Effector CD4-positive, alpha-beta T cell (primary cell): ENCODE measurements at regions not wholly inside any gene's neighbourhood (a gene's known extent, or its start where the extent isn't known, plus 50 kb on each side); places are given as distances from the start of the nearest gene placed in this dataset.
"Not testable (repeated sequence)": the region's sequence is repeated elsewhere in the genome, so short reads cannot be mapped to it uniquely, and the experiment has no call there.

ENCODE experiments used
- DNase-seq: peaks from one replicate; pipeline ENCODE4 v3.0.0-alpha.2; 2020

DNA sequence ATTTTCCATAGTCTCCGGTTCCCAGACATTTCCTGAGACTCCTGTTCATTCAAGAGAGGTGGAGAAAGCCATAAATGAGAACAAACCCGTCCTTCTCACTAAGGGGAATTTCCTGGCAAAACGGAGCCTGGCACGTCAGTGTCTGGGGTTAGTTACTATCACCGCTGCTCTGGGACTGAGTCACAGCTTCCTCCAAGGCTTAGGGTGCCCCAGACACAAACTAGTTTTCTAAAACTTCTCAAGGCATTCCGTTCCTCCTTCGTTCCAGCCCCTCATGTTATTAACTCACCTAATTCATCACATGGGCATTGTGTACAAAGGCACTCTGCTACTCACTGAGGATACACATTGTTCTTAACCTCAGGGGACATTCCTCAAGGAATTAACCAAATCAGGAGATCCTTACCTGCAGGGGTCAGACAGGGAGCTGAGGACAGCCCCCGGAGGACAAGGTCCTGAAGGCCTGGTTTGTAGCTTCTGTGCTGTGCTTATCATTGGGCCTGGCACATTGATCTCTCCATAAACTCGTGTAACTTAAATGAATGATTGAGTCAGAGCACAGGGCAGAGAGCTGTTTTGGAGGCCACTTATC, 103.0 kb upstream of the KLF6 start:
- peak; percentile 69 for DNase-seq

DNA sequence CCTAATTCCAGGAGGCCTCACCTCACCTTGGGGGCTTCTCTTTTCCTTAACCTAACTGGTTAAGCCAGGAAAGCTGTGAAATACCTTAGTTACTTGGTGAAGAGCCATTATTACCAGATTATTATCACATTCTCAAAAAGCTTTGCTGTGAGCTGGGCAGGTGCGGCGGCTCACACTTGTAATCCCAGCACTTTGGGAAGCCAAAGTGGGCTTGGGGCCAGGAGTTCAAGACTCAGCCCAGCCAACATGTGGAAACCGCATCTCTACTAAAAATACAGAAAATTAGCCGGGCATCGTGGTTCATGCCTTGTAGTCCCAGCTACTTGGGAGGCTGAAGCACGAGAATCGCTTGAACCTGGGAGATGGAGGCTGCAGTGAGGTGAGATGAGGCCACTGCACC, 102.4 kb upstream of the KLF6 start:
- DNase-seq, result no peak

DNA sequence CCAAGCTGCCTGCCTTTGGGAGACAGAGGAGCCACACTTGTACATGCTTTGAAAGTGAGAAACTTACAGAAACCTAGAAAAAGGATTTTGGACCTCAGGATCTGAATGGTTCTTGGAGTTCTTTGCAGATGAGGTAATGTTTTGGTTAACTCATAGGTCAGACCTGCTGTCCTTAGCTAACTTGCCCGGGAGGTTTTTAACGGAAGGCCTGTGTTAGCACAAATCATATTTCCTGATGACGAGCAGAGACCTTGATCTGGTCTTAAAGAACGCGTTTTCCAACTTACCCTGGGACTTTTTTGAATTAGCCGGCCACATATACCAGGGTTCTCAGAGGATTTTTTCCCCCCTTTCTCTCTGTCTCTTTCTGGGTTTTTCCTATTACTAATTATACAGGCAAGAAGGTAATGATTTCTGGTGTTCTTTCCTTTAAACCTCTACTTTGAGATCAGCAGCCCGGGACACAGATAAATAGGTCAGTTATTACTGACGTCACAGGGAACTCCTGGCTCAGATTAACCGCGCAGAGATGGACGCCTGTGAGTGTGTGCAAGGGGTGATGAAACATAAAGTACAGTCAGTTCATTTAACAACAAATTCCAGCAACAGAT, 101.7 kb upstream of the KLF6 start:
- no peak for DNase-seq

DNA sequence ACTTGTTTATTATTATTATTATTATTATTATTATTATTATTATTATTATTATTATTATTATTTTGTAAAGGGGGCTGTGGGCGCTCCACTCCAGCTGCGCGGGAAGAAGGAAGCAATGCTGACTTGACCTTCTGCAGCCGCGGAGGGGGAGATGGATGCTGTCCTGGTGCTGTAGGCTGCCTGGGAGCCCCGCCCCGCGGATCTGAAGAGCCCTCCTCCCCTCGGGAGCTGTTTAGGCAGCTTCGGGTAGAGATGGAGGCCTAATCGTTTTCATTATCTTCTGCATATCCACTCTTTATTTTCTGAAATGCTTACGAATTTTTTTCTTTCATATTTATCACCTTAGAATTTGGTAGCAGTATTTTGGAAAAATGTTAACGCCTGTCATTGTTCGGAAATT, 101.2 kb upstream of the KLF6 start:
- DNase-seq, result no peak

DNA sequence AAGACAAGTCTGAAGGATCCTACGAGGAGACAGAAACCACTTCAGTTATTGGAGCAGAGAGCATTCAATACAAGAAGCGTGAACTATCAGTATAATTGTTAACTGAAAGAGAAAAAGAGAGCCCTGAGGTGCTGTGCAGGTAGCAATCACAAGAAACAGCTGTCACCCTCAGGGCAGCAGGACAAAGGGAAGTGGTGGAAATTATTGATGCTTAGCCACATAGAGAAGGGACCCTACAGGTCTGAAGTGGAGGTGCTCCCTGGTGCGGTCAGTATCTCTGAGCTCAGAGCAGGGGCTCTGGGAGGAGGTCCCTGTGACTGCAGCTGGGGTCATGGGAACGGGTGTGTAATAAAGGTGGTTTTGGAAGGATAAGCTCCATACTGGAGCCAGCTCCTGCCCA, 97.8 kb upstream of the KLF6 start:
- no peak for DNase-seq

DNA sequence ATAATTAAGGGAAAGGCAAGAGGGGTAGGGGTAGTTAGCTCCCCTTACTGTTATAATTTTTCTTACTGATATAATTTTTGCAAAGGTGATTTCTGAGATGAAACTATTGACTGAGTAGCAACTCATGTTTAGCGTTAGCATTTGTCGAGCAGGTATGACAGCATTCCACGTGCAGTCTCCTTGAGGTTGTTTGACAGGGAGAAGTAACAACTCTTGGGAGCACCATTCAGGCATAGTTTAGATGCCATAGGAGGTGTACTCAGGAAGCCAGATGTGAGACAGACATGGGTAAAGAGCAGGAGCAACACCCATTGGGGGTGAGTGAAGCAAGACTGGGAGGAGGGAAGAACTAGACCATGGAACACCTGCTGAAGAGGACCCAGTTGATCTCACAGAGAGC, 96.6 kb upstream of the KLF6 start:
- DNase-seq, result no peak

DNA sequence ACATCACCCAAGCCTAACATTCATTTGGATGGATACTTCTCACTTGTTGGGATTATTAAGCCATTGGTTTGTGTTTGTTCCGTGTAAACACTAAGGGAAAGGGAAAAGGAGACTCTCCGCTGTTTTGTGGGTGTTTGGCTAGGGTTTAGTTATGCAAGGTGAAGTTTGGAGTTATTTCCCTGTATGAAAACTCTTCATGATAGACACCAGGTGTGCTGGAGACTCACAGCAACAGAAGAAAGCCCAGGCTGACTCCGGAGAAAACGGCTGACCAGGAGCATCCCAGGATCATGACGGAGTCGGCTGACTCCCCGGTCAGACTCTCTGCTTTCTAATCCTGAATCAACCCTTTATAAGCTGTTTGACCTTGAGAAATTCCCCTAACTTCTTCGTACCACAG, 94.1 kb upstream of the KLF6 start:
- DNase-seq, result no peak

DNA sequence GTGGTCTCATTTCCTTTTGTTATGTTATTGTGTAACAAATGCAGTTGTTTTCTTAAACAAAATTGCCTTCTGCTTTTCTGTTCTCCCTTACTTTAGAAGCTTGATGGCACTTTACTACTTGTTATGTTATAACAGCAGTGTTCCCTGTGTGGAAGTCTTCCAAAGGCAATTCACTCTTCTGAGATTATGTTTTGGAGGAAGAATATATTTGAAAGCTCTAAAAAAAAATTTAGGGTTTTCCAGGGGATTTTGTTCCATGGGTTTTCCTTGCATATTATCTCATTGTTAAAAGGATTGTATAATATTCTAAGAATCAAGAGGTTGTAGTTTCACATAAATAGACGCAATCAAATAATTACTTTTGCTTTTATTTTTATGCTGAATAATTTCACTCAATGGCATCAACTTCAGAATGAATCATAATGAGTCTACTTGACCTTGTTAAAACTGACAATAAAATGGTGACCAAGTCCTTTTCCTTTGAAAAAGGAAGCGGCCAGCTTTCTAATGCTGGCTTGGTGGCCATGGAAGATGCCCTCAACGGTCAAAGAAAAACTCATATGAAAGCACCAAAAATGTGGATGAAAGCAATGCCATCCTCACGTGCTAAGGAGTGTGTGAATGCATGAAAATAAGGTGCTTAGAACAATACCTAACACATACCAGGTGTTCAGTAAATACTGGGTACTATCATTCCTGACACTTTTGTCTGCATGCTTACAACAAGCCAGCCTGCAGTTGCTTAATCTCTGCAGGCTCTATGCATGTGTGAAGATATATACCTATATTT, 92.4 kb upstream of the KLF6 start:
- DNase-seq, result no peak

DNA sequence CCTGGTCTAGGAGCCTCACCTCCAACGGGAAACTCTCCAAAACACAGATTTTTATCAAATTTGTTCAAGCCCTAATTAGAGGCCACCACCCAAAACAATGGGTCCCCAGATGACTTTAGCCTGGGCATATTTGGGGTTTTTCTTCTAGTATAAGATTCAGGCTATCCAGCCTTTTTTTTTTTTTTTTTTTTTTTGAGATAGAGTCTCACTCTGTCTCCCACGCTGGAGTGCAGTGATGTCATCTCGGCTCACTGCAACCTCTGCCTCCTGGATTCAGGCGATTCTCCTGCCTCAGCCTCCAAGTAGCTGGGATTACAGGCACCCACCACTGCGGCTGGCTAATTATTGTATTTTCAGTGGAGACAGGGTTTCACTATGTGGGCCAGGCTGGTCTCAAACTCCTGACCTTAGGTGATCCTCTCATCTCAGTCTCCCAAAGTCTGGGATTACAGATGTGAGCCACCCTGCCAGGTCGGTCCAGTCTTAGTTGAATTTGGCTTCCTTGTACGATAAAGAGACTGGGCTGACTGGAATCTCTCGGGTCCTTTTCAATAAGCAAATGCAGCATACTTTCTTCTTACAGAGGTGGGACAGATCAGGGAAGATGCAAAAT, 91.4 kb upstream of the KLF6 start:
- DNase-seq, result no peak

DNA sequence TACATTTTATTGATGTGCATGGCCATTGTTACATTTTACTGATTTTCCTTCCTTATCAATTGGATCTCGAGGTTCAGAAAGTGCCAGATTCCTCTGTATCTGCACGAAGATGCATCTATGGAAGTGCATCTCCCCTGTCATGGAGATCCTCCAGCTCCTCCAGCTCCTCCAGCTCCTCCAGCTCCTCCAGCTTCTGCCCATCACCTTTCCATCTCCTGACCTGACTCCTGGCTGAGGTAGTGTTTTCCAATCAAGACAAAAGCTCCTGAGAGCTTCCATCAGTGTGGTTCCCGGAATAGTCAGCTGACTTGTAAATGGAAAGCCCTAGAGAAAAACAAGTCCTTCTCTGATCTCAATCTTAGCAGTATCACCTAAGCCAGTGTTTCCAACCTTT, 90.8 kb upstream of the KLF6 start:
- no peak for DNase-seq

DNA sequence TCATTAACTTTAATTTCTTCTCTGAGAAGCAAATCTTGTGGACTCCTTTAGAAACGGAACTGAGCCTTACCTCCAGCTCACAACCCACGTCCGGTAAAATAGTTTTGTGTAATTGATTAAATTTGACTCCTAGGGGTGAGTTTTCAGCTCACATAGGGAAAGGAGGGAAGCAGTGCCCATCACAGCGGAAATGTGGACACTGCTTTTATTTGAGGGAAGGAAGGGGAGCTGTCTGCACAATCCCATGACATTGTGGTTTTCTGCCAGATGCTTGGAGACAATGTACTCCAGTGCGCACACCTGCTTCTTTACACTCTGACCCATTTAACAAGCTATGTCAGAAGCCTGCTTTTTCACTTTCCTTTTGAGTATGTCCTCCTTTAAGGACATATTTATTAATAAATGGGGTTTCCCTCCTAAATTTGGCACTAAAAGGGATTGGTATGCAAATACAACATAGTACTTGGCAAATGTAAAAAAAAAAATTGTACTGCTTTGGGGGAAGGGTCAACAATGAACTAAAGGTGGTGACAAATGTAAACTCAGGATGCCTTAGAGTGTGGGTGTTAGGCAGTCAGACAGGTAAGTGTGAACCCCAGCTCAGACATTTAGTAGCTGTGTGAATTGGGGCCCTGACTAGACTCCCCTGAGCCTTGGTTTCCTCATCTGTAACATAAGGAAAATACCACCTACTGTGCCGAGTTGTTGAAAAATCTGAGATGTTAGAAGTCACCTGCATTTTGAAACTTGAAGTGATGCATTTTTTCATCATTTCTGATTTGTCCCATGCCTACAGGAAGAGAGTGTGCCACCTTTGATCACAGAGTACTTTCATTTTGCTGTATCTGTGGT, 90.2 kb upstream of the KLF6 start:
- peak; percentile 55 for DNase-seq

DNA sequence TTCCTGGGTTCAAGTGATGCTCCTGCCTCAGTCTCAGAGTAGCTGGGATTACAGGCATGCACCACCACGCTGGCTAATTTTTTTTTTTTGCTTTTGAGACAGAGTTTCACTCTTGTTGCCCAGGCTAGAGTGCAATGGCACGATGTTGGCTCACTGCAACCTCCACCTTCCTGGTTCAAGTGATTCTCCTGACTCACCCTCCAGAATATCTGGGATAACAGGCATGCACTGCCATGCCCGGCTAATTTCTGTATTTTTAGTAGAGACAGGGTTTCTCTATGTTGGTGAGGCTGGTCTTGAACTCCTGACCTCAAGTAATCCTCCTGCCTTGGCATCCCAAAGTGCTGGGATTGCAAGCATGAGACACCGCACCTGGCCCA, 89.6 kb upstream of the KLF6 start:
- not testable (repeated sequence) for DNase-seq

DNA sequence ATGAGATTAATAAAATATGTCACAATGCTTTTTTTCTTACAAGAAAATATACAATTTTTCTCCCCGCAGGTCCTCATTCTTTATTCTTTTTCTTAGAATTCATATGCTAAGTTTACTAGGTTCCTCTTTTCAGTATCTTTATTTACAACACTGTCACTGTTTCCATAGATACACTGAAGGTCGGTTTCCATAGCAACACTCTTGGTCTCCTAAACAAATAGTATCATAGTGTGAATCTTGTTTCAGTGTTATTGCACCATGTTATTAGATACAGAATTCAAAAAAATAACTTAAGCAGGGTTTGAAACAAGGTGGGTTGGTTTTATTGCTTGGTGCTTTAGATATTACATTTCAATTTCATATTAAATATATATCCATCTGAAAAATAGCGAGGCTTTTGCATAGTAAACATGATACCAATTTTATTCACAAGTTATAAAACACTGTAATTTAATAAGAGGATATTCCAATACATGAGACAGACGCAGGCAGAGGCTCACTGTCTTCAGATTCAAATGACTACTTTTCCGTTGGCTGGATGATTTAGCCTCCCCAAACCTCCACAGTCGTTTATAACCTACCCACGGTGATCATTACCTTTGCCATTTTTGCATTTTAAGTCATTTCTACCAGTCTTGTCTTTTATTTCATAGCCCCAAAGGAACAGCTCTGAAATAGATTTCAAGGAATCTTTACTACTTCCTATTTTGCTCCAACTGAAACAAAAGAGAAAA, 88.9 kb upstream of the KLF6 start:
- peak; percentile 26 for DNase-seq

DNA sequence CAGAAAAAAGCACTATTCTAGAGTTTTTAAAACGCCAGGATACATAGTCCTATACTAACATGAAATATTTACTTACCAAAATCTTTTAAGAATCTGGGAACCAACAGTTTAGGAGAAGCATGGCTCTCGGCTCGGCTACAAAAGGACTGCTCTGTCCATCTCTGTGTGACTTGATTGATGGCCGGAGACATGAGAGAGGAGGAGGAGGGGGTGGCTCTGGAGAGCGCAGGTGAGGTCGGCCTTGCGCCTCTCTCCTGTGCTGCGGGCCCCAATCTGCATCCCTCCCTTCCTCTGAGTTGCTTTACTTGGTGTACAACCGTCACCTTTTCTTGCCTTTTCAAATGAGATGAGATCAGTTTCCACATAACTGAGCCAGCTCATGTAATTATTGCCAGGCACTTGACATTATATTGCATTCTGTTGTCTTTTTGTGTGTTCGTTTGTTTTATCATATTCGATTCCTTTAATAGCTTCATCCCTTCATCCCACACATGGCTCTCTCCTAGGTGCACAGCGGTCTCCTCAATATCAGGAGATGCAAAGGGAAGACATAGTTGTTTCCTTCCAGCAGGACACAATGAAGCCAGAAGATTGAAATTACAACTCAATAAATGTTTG, 87.8 kb upstream of the KLF6 start:
- no peak for DNase-seq

DNA sequence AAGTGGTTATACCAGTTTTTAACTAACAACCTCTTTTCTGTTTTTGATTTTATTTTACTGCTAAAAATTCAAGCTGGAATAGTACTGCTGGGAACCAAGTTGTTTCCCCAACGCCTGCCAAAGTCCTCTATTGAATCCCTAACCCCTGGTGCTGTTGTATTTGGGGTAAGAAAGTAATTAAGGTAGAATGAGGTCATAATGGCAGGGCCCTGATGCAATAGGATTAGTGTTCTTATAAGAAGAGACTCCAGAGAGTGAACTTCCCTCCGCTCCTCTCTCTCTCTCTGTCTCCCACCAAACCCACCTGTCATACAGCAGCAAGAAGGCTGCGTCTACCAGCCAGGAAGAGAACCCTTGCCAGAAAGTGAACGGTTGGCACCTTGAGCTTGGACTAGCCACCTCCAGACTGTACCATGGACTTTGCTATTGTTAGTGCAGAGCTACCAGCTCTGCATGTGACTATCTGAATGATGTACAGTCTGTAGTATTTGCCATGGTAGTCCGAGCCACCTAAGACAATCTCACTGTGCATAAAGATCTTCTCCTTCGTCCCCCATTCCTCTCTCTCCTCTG, 86.5 kb upstream of the KLF6 start:
- no peak for DNase-seq

DNA sequence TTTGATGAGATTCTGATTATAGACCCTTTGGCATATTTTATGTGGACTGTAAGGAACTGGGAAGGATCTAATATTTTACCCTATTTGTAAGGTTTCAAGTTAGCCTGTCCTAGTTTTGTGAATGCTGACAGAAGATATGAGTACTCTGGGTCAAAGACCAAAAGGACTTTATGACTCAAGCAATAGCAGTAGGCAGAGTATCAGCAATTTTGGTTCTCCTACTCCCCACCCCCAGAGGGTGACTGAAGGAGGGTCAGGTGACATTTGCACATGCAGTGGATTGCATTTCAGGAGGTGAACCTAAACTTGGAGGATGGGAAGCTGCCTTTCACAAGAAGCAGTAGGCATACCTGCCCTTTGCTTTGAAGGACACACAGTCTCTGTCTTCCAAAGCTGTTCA, 84.0 kb upstream of the KLF6 start:
- DNase-seq, result no peak

DNA sequence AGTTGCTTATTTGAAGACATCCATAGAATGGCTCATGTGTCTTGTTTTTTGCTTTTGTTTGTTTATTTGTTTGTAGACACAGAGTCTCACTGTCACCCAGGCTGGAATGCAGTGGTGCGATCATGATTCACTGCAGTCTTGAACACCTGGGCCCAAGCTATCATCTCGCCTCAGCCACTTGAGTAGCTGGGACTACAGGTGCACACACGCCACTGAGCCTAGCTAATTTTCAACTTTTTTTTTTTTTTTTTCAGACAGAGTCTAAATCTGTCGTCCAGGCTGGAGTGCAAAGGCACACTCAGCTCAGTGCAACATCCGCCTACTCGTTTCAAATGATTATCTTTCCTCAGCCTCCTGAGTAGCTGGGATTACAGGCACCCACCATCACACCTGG, 83.3 kb upstream of the KLF6 start:
- DNase-seq, result no peak

DNA sequence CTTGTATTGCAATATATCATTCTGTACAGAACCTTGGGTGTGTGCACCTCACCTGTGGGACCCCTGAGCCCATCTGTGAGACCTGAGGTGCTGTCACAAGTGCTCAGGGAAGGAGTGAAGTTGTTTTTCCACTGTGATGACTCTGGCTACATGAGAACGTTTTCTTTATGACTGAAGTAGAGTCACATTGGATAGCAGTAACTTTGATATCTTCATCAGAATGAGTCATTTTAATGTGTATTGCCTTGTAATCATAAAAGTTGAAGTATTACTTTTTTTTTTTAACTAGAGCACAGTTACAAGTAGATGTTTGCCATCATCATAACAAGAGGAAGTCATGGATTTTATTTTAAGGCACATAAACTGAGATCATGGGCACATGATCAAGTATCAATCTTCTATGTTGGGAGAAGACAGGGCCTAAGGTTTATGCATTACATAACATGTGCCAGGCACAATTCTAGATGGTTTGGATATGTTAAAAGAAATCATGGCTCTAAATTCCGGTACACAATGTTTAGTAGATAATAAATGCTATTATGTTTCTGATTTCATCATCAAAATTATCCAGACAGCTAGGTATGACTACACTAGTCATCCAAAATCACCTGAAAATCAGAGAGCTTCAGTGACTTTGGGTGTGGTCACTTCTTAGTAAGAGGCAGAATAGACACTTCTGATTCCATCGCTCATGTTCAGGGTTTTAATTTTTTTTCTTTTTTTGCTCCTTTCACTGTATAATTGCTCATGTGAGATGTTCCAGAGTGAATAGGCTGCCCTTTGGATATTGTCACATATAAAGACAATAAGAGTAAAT, 82.7 kb upstream of the KLF6 start:
- no peak for DNase-seq

DNA sequence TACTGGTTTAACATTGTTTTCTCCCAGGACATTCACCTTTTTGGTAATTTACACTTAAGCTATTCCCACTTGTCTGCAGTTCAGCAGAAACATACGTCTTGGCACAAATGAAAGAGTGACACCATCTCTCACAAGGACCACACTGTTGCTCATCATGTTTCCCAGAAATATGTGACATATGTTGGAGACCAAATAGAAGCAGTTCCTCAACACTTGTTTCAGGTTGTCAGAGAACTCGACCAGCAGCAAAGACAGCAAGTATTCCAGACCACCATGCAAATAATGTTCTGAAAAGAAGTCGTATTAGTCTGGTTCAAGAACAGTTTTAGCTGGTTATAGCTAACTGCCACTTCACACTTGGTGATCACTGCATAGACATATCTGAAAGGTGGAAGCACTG, 81.3 kb upstream of the KLF6 start:
- DNase-seq, result no peak

DNA sequence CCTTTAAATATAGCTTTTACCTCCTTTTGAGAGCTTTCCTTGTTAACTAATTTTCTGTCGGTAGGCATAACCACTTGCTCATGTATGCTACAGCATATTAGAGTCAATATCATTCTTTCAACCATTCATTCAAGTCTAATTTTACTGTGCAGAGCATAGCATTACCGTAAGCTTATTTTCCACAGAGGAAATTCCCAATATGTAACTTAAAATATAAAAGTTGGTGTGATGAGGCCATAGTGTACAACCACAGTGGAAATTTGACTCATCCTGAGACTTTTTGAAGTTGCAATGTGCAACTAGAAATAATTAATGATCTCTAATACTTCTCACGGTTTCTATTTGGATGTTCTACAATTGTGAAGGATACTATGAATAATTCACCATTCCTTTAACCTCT, 80.6 kb upstream of the KLF6 start:
- no peak for DNase-seq

DNA sequence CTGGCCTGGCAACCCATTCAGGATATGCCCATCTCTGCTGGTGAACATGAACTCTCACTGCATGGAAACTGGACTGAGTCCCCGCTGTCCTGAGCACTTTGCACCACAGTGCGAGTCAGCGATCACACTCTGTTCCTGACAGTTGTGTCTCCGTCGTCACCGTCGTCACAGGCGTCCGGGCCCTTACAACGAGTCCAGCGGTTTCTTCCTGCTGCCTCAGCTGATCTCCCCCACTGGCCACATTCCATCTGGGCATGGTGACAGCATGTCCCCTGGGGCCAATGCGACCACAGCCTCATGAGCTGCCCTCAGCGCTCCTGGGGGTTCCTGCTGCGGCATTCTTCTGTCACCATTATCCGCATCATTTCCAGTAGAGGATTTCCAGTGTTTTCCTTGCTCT, 76.8 kb upstream of the KLF6 start:
- no peak for DNase-seq
